ENCODE measurements at regions not wholly inside any gene's neighbourhood (a gene's known extent, or its start where the extent isn't known, plus 50 kb on each side); places are given as distances from the start of the nearest gene placed in this dataset.
"Not testable (repeated sequence)": the region's sequence is repeated elsewhere in the genome, so short reads cannot be mapped to it uniquely, and the experiment has no call there.

DNA sequence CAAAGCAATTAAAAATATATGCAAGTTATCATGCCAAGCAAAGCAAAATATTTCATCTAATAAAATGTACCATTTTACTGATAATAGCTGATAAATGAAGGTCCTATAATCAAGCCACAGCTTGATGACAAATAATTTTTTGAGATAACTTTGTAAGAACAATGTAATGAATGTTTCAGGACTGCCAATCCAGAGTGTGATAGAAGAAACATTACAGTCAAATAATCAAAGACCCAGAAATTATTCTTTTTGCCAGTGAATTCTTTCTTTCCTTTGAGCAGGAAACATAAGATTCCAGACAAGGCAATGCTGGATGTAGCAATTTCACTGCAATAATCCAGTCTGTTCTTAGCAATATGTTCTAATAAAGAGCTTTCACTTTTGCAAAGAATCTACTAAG, 556.1 kb downstream of the PLOD2 start:
- DNase-seq (ENCODE audit: low read depth), result no peak

DNA sequence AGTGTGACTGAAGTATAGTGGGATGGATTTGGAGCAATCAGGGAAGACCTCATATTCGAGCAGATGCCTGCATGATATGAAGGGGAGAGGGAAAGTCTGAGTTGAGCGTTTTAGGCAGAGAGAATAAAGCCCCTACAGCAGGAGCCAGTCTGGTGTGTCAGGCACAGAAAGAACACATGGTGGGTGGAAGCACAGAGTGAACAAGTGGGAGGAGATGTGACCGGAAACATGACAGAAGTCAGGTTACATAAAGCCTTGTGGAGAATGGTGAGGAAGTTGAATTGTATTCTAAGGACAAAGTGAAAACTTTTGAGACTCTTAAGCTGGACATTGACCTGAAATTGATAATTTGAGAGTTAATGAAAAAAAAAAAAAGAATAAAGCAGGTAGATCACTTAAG, 541.0 kb downstream of the PLOD2 start:
- no peak for DNase-seq (ENCODE audit: low read depth)

DNA sequence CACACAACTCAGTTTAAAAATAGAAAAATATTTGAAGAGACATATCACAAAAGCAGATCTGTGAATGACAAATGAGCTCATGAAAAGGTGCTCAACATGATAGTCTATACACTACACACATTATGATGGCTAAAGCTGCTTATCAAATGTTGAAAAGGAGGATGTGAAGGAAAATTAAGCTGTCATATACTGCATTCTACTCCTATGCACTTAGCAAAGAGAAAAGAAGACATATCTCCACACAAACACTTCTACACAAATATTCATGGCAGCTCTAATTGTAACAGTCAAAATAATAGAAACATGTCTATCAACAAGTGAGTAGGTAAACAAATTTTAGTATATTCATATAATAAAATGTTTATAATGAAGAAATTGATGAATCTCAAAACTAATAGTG, 540.5 kb downstream of the PLOD2 start:
- DNase-seq (ENCODE audit: low read depth), result no peak

DNA sequence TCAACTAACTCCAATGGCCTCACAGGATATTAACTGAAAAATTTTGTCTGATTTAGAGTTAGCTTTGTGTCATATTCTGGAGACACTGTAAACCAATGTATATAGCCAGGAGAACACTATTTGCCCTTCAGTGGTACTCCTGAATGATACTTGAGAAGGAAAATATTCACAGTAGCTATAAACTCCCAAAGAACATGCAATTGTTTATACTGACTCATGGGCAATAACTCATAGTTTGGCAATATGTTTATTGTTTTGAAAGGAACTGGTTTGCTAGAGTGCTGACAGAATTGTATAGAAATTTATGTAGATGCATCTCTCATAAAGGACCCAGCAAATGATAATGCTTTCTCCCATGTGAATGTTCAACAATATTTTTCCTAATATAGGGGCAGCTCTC, 537.6 kb downstream of the PLOD2 start:
- DNase-seq (ENCODE audit: low read depth), result peak; percentile 34

DNA sequence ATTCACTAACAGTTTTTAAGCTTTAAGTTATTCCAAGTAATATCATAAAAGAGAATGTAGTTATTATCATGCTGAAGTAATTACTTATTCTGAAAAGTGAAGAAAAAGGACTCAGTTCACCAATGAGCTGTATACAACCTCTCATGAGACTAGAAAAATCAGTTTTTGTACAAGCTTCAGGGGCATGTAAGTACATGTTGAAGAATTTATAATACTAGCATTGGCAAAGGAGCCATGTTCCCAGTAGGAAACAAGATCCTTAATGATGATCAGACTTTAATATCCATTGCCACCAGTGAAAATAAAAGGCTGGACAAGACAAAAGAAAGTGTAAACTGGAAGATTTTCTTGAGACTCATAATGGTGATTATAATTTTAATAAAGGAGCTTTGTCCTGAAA, 532.8 kb downstream of the PLOD2 start:
- no peak for DNase-seq (ENCODE audit: low read depth)

DNA sequence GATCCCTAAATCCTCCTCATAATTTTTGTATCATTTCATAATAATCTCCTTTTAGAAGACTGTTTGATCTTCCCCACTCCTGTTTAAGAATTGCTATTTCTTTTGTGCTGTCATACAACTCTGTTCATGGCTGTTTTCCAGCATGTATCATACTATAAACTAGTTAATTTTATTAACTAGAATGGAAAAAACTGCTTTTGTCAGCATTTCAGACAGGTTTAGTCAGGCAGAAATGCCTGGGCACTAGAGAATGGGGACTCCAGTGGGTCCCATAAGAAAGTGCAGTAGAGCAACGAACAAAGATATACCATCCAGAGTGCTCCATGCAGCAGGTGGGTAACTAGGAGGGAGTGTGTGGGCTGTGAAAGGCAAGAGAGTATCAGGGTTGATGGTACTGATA, 523.9 kb downstream of the PLOD2 start:
- no peak for DNase-seq (ENCODE audit: low read depth)

DNA sequence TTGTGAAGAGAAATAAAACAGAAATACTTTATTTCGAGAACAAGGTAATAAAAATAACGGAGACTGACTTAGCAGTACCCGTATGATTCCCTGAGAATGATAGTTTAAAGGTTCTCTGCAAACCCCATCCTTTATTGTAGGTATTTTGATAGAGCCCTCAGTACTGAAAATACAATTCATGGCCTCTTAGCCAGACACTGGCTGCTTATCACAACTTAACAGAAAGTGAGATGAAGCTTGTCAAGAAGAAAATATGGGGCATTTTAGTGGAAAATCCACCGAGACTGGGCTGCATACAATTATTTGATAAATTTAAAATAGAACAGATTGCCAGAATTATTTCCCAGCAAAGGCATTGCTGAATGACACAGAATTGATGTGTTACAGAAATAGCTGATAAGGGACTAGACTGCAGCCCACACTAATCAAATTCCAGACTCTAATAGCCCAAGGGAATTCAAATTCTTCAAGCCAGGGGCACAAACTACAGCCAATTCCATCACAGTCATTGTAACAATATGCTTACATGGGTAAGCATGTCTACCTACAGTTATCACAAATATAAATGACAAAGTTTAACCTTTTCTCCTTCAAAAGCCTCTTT, 521.9 kb downstream of the PLOD2 start:
- DNase-seq (ENCODE audit: low read depth), result no peak

DNA sequence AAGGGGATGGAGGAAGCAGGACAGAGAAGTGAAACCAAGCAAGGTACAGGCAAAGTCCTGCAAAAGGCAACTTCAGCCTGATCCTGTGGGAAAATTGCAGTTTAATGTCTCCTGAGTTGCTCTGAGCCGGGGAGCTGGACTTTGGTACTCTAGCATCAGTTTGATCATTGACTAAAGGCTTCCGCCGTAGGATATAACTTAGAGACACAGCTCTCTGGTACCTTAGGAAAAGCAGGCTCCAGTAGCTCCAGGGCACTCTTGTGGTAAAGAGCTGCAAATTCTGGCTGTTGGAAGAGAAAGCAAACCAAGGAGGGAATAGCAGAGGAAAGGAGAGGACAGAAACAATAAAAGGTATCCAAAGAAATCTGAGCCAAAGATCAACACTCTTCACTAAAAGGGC, 521.1 kb downstream of the PLOD2 start:
- no peak for DNase-seq (ENCODE audit: low read depth)

DNA sequence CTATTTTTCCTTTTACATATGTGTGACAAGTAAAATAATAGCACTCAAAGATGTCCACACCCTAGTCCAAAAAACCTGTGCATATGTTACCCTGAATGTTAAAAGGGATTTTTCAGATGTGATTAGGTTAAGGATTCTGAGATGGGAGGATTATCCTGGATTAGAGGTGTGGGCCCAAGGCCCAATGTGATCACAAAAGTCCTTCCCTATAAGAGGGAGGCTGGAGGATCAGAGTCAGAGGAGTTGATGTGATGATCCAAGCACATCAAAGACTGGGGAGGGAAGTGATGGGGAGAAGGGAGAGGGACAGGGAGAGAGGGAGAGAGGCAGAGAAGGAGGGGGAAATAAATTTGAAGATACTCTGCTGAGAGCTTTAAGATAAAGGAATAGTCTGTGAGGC, 512.6 kb downstream of the PLOD2 start:
- DNase-seq (ENCODE audit: low read depth), result no peak

DNA sequence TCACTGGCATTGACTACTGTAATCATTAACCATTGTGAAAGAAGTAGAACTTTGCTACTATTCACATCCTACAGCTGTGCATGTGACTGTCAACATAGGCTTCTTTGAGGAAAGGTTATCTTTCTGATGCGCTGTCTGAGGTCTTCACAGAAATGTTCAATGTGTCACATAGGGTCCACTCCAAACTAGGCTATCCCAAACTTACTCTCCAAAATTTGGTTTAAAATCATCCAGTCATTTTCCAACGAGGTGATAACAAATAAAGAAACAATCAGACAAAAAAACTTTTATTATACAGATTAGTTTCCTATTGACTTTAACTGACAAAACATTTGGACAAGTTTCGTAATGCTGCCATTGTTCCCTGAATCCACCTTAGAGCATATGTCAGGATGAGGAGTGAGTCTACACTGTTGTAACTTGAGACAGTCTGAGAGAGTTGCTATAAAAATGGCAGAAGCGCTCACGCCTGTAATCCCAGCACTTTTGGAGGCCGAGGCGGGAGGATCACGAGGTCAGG, 511.6 kb downstream of the PLOD2 start:
- no peak for DNase-seq (ENCODE audit: low read depth)

DNA sequence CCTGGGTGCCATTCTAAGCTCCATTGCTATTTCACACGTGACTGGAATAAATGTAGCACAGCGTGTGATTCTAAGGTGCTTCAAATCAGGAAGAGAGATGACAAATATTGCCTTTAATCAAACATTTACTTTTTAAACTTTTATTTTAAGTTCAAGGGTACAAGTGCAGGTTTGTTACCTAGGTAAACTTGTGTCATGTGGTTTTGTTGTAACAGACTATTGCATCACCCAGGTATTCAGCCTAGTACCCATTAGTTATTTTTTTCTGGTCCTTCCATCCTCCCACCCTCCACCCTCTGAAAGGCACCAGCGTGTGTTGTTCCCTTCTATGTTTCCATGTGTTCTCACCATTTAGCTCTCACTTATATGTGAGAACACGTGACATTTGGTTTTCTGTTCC, 510.8 kb downstream of the PLOD2 start:
- no peak for DNase-seq (ENCODE audit: low read depth)

DNA sequence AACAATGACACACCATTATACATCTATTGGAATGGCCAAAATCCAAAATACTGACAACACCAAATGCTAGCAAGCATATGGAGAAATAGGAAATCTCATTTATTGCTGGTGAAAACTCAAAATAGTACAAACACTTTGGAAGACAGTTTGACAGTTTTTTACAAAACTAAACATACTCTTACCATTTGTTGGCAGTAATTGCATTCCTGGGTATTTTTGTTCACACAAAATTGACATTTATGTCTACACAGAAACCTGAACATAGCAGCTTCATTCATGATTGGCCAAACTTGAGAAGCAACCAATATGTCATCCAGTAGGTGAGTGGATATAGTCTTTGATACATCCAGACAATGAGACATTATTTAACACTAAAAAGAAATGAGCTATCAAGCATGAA, 489.9 kb downstream of the PLOD2 start:
- DNase-seq (ENCODE audit: low read depth), result no peak

DNA sequence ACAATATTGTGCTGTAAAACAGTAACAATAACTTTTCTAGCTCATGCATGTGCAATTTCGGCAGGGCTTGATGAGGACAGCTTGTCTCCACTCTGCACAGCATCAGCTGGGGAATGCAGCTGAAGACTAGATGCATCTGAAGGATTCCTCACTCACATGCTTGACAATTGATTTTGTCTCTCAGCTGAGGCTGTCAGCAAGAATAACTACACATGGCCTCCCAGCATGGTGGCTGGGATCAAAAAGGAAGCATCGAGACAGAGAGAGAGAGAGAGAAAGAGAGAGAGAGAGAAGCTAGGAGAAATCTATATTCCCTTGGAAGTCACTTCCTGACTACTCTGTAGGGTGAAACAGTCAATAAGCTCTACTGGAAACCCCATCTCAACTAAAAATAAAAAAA, 487.1 kb downstream of the PLOD2 start:
- DNase-seq (ENCODE audit: low read depth), result no peak

DNA sequence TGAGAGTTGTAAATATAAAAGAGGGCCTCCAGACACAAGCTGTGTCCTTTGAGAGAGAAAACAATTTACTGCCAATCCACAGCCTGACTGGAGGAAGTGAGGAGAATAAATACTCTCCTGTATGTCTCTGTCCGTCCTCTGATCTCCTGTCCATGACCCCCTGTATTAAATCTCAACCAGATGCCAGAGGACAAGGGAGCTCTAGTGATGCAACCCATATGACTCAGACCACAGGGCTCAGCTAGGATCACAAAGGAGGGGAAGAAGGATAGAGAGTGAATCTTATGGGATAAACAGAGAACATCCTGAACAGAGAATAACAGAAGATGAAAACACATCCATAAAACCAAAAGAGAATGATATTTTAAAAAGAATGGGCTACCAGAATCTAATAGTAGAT, 482.6 kb downstream of the PLOD2 start:
- DNase-seq (ENCODE audit: low read depth), result peak; percentile 43

DNA sequence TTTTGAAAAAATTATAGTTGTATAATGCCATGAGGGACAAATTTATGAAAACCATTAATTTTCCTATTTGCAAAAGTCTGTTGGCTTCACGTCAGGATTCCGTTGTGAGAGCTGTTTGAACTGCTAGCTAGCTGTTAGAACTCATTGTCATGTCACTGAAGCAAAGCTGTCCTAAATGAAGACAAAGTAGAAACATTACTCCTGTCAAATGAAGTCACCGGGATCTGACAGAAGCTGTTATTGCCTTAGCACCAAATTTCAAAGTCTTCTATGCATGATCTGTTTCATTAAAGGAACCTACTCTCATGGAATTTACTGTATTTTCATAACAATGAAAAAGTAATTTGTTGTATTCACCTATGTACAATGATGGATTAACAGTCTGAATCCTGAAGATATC, 479.8 kb downstream of the PLOD2 start:
- no peak for DNase-seq (ENCODE audit: low read depth)

DNA sequence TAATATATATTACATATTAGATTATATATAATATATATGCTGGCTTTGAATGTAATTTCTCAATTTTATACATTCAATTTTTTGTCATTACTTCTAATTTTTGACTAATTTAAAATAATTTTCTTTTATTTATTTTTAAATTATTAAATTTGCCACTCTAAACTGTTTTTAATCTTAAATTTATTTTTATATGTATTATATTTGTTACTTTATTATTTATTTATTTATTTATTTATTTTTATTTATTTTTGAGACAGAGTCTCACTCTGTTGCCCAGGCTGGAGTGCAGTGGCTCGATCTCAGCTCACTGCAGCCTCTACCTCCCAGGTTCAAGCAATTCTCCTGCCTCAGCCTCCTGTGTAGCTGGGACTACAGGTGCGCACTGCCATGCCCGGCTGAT, 473.0 kb downstream of the PLOD2 start:
- DNase-seq (ENCODE audit: low read depth), result not testable (repeated sequence)

DNA sequence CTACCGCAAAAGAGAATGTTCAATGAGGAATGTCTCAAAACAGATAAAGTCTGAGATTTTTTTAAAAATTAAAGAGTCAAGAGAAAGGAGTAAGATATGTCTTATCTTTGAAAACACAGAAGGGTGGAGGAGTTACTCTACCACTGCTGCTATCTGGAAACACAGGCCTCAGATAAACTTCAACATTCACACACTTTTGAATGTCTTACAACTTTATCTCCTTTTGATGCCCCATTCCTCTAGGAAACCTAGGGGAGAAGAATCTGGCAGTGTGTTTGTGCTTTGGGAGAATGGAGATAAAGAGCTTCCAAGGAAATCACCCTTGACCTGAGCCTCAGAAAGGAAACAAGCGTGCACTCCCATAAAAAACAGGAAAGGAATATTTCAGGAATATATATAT, 468.2 kb downstream of the PLOD2 start:
- no peak for DNase-seq (ENCODE audit: low read depth)

DNA sequence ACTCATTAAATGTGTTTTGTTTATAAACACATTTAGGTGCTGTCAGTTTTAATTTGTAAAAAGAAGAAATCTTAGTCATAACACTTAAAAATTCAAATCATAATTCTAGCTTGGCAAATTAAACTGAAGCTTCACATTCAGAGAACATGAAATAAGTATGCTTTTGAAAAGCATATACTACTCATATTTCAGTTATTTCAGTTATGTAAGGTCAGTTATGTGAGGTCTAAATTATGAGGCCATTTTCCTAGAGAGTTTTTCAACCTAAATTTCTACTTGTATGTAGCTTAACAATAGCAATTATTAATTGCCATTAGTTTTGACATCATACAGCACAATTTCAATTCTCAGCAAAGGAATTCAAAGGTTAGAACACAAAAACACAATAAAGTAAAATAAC, 465.0 kb downstream of the PLOD2 start:
- DNase-seq (ENCODE audit: low read depth), result no peak

DNA sequence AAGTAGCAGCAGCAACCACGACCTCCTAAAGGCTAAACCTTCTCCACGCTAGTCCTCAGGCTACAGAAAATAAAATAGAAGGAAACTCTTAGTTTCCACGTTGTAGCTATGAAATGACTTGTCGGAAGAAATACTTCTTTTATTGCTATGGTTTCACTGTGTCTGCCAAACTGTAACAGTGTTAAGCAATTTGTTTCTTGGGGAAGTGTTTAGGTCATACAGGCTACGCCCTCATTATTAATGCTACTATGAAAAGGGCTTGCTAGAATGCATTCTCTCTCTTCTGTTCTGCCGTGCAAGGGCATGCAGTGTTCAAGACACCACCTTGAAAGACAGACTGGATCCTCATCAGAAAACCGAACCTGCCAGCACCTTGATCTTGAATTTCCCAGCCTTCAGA, 462.7 kb downstream of the PLOD2 start:
- DNase-seq (ENCODE audit: low read depth), result peak; percentile 49

DNA sequence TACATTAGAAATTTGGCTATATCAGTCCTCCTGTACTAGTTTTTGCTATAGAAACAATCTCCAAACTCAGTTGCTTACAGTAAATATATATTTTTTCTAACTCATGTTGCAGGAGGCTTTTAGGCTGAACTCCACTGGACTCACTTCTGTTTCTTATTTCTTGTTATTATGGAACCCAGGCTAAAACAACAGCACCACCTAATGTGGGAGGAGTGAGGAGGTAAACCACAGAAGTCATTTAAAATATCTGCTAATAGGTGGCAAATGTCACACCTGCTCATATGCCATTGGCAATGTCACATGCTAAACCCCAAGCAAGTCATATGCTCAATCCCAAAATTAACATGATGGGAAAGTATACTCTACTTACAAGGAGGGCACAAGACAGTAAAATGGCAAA, 462.2 kb downstream of the PLOD2 start:
- no peak for DNase-seq (ENCODE audit: low read depth)

DNA sequence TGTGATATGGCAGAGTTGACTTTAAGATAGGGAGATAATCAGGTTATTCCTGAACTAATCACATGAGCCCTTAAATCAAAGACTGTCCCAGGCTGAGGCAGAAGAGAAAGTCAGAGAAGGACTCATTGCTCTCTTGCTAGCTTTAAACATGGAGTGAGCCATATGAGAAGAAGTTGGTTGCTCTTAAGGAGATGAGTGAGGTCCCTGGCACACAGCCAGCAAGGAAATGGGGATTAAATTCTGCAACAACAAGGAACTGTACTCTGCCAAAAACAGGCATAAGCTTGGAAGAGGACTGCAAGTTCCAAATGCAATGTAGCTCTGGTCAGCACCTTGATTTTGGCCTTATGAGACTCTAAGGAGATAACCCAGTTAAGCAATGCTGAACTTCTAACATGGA, 457.0 kb downstream of the PLOD2 start:
- DNase-seq (ENCODE audit: low read depth), result peak; percentile 3

DNA sequence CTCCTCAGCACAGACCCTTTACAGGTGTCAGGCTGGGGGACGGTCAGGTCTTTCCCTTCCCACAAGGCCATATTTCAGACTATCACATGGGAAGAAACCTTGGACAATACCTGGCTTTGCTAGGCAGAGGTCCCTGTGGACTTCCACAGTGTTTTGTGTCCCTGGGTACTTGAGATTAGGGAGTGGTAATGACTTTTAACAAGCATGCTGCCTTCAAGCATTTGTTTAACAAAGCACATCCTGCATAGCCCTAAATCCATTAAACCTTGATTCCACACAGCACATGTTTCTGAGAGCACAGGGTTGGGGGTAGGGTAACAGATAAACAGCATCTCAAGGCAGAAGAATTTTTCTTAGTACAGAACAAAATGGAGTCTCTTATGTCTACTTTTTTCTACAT, 451.2 kb downstream of the PLOD2 start:
- not testable (repeated sequence) for DNase-seq (ENCODE audit: low read depth)

DNA sequence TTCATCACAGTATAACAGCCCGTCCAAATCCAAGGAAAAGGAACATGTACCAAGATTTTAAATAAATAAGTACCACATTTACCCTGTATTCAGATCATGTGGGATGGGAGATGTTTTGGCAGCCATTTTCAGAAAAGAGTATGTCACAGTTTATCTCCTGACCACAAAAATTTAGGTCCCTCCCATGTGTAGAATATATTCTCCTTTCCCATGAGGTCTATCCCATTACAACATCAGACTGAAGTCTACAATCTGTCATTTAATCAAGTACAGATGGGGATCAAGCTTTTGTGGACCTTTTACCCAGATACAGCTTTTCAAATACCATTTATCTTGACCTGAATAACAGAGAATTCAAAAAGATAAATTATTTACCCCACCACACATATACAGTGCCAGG, 444.5 kb downstream of the PLOD2 start:
- DNase-seq (ENCODE audit: low read depth), result peak; percentile 93

DNA sequence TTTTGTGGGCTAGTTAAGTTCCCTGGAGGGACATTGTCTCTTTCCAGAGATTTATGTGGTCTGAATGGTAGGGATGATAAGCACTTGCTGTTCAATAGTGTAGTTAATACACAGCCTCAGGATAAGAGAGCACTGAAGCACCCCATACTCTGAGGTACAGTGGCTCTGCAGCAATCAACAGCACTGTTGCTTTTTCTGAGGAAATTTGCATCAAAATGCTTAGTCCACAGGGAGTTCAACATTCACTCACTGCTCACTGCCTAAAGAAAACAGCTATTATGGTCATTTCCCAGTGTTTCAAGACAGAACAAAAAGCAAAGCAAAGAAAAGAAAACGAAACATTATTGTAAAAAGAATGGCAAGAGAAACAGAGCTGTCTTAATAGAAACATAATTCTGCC, 441.9 kb downstream of the PLOD2 start:
- DNase-seq (ENCODE audit: low read depth), result no peak
